HUES6 (cell line): ENCODE measurements at regions not wholly inside any gene's neighbourhood (a gene's known extent, or its start where the extent isn't known, plus 50 kb on each side); places are given as distances from the start of the nearest gene placed in this dataset.
"Not testable (repeated sequence)": the region's sequence is repeated elsewhere in the genome, so short reads cannot be mapped to it uniquely, and the experiment has no call there.

Experiments
- H3K27ac ChIP-seq: 2 replicates; pipeline ENCODE4 v1.7.0; 2013; ENCODE audit warnings: low read depth, mild to moderate bottlenecking, low read length, inconsistent platforms
- H3K27me3 ChIP-seq: 2 replicates; pipeline ENCODE4 v1.6.1; 2013; ENCODE audit warnings: low read length; ENCODE audit not compliant: control insufficient read depth, insufficient read depth
- H3K36me3 ChIP-seq: 2 replicates; pipeline ENCODE4 v1.6.1; 2013; ENCODE audit warnings: low read length; ENCODE audit not compliant: control insufficient read depth, insufficient read depth
- H3K4me1 ChIP-seq: 2 replicates; pipeline ENCODE4 v1.6.1; 2013; ENCODE audit warnings: low read length; ENCODE audit not compliant: control insufficient read depth, insufficient read depth
- H3K4me3 ChIP-seq: 2 replicates; pipeline ENCODE4 v1.5.1; 2013; ENCODE audit warnings: low read depth, low read length
- H3K9ac ChIP-seq: one replicate; pipeline ENCODE4 v1.6.1; 2013; ENCODE audit warnings: mild to moderate bottlenecking, low read length
- H3K9me3 ChIP-seq: 2 replicates; pipeline ENCODE4 v1.6.1; 2013; ENCODE audit warnings: low read depth, low read length; ENCODE audit not compliant: control insufficient read depth, insufficient read depth

GRCh38 chr21:36613059-36613458 is 85.9 kb upstream of the SIM2 start:
- Histone ChIP-seq H3K27ac (no peak overlapping the region), H3K4me3 (no peak overlapping the region), H3K36me3 (no peaks in the 10 kb centered on the region), H3K9ac (no peak overlapping the region), H3K27me3 (no peaks in the 10 kb centered on the region; the same call in 1 of the 2 replicates), H3K9me3 (peaks cover 33% of the 10 kb centered on the region), H3K4me1 (no peaks in the 10 kb centered on the region)

GRCh38 chr21:36613554-36613953 is 85.4 kb upstream of the SIM2 start:
- H3K9ac ChIP-seq = no peak overlapping the region
- H3K9me3 ChIP-seq = peaks cover 33% of the 10 kb centered on the region
- no peak overlapping the region for H3K27ac ChIP-seq

GRCh38 chr21:36615274-36615964 is 83.5 kb upstream of the SIM2 start:
- no peak overlapping the region for H3K4me3 ChIP-seq
- no peaks in the 10 kb centered on the region for H3K4me1 ChIP-seq

More at GRCh38 chr21:36613554-36613953, 85.4 kb upstream of the SIM2 start:
- Histone ChIP-seq H3K4me3 (no peak overlapping the region), H3K27me3 (no peaks in the 10 kb centered on the region; the same call in 1 of the 2 replicates), H3K4me1 (no peaks in the 10 kb centered on the region), H3K36me3 (no peaks in the 10 kb centered on the region)

GRCh38 chr21:36616773-36617172 is 82.1 kb upstream of the SIM2 start:
- H3K4me3 ChIP-seq, H3K27ac ChIP-seq, H3K27me3 ChIP-seq, H3K4me1 ChIP-seq, H3K36me3 ChIP-seq, H3K9ac ChIP-seq: not testable (repeated sequence)
- H3K9me3 ChIP-seq = peaks cover 27% of the 10 kb centered on the region

More at GRCh38 chr21:36615274-36615964, 83.5 kb upstream of the SIM2 start:
- Histone ChIP-seq H3K9ac (no peak overlapping the region), H3K27me3 (no peaks in the 10 kb centered on the region; the same call in 1 of the 2 replicates), H3K27ac (no peak overlapping the region), H3K36me3 (no peaks in the 10 kb centered on the region), H3K9me3 (peaks cover 27% of the 10 kb centered on the region)

- H3K9me3 ChIP-seq, H3K27me3 ChIP-seq, H3K27ac ChIP-seq, H3K4me1 ChIP-seq, H3K36me3 ChIP-seq, H3K4me3 ChIP-seq, H3K9ac ChIP-seq: not testable (repeated sequence)
These were observed 77.1 kb upstream of the SIM2 start for GRCh38 chr21:36621794-36622193.

- Histone ChIP-seq H3K27ac (no peak overlapping the region), H3K4me1 (no peaks in the 10 kb centered on the region), H3K36me3 (no peaks in the 10 kb centered on the region), H3K9ac (no peak overlapping the region), H3K4me3 (no peak overlapping the region), H3K9me3 (no peaks in the 10 kb centered on the region), H3K27me3 (peaks cover 6% of the 10 kb centered on the region; the same call in 1 of the 2 replicates)
These were observed 74.8 kb upstream of the SIM2 start for GRCh38 chr21:36624105-36624504.

- H3K27me3 ChIP-seq = peaks cover 24% of the 10 kb centered on the region
- no peak overlapping the region for H3K9ac ChIP-seq
- no peaks in the 10 kb centered on the region for H3K36me3 ChIP-seq
- no peak overlapping the region for H3K27ac ChIP-seq
- no peak overlapping the region for H3K4me3 ChIP-seq
- H3K4me1 ChIP-seq = no peaks in the 10 kb centered on the region
- H3K9me3 ChIP-seq = no peaks in the 10 kb centered on the region
These were observed 72.1 kb upstream of the SIM2 start for GRCh38 chr21:36626791-36627190.

GRCh38 chr21:36627242-36627641 is 71.7 kb upstream of the SIM2 start:
- Histone ChIP-seq H3K9me3 (no peaks in the 10 kb centered on the region), H3K27ac (no peak overlapping the region), H3K36me3 (no peaks in the 10 kb centered on the region), H3K9ac (no peak overlapping the region), H3K4me3 (no peak overlapping the region), H3K27me3 (peaks cover 28% of the 10 kb centered on the region), H3K4me1 (no peaks in the 10 kb centered on the region)

- no peak overlapping the region for H3K27ac ChIP-seq
- no peaks in the 10 kb centered on the region for H3K4me1 ChIP-seq
- H3K9me3 ChIP-seq = no peaks in the 10 kb centered on the region
- H3K36me3 ChIP-seq = no peaks in the 10 kb centered on the region
- no peak overlapping the region for H3K4me3 ChIP-seq
- H3K27me3 ChIP-seq = peaks cover 34% of the 10 kb centered on the region
- H3K9ac ChIP-seq = no peak overlapping the region
These were observed 70.8 kb upstream of the SIM2 start for GRCh38 chr21:36628106-36628505.

- Histone ChIP-seq H3K36me3 (no peaks in the 10 kb centered on the region), H3K4me1 (no peaks in the 10 kb centered on the region), H3K9me3 (no peaks in the 10 kb centered on the region), H3K9ac (no peak overlapping the region), H3K4me3 (no peak overlapping the region), H3K27ac (no peak overlapping the region), H3K27me3 (peaks cover 36% of the 10 kb centered on the region)
These were observed 70.0 kb upstream of the SIM2 start for GRCh38 chr21:36628761-36629460.

GRCh38 chr21:36630485-36631206 is 68.3 kb upstream of the SIM2 start:
- Histone ChIP-seq H3K4me3 (no peak overlapping the region), H3K27ac (no peak overlapping the region), H3K4me1 (no peaks in the 10 kb centered on the region), H3K9me3 (0 out of 2 replicates have a peak, but pooled peaks cover 3% of the 10 kb centered on the region), H3K9ac (no peak overlapping the region), H3K27me3 (peaks cover 36% of the 10 kb centered on the region), H3K36me3 (no peaks in the 10 kb centered on the region)
